Stomach (tissue), 8 donors: ENCODE measurements at regions not wholly inside any gene's neighbourhood (a gene's known extent, or its start where the extent isn't known, plus 50 kb on each side); places are given as distances from the start of the nearest gene placed in this dataset.

ENCODE experiments used
- DNase-seq, 2 donors: peaks; one replicate each; pipeline versions ENCODE4 v3.0.0 to v3.0.0-alpha.2; 2013 to 2019
- H3K27ac ChIP-seq, 5 donors: fragments of 200-600 bp in 4 of 5; sonication (generic) in 4 of 5; one replicate each; pipeline ENCODE4 v1.5.1; 2013 to 2019; ENCODE audit warnings: mild to moderate bottlenecking in 1 of 5, moderate library complexity in 1 of 5
- H3K27me3 ChIP-seq, 3 donors: fragments of 200-600 bp; sonication (generic); one replicate each; pipeline ENCODE4 v1.5.1; 2017 to 2019; ENCODE audit warnings: mixed run types in 1 of 3
- H3K36me3 ChIP-seq, 4 donors: fragments of 200-600 bp; sonication (generic); 1 replicate in 3 of 4; 2 replicates in 1 of 4; pipeline ENCODE4 v1.5.1; 2016 to 2019
- H3K4me1 ChIP-seq, 4 donors: fragments of 200-600 bp; sonication (generic); one replicate each; pipeline ENCODE4 v1.5.1; 2016 to 2019
- H3K4me3 ChIP-seq, 4 donors: fragments of 200-600 bp; sonication (generic) in 3 of 4; one replicate each; pipeline ENCODE4 v1.5.1; 2016 to 2019; ENCODE audit warnings: mild to moderate bottlenecking in 1 of 4
- H3K9me3 ChIP-seq, 4 donors: fragments of 200-600 bp; sonication (generic); one replicate each; pipeline ENCODE4 v1.5.1; 2016 to 2019
- CTCF ChIP-seq, 7 experiments: fragments of 450-650 bp in 4 of 7; fragments of 200-600 bp in 3 of 7; sonication (generic) in 3 of 7; IDR thresholded peaks; one replicate each; pipeline ENCODE4 v1.5.1; 2016 to 2019; ENCODE audit warnings: antibody characterized with exemption in 7 of 7, control low read depth in 2 of 7, mild to moderate bottlenecking in 1 of 7
- EP300 ChIP-seq: sonication (generic); formaldehyde crosslinking; IDR thresholded peaks from one replicate; pipeline ENCODE4 v1.6.1; 2017; ENCODE audit warnings: antibody characterized with exemption
- POLR2A ChIP-seq, 4 donors: fragments of 450-650 bp; IDR thresholded peaks; one replicate each; pipeline ENCODE4 v1.6.1; 2016; ENCODE audit warnings: antibody characterized with exemption in 4 of 4, control low read depth in 2 of 4, mild to moderate bottlenecking in 1 of 4, moderate library complexity in 1 of 4
- POLR2AphosphoS5 ChIP-seq, 3 donors: sonication (generic); formaldehyde crosslinking; IDR thresholded peaks; one replicate each; pipeline ENCODE4 v1.6.1; 2016; ENCODE audit warnings: antibody characterized with exemption in 3 of 3
- WGBS, 5 donors: extraction: QIAGEN DNeasy Blood & Tissue Kit in 3 of 5; methylation state at CpG; one replicate each; pipeline versions ENCODE4 v1.1.5 to v1.1.7; 2013 to 2018; 5-methylcytosine and 5-hydroxymethylcytosine counted together
- intact Hi-C: fragments of 100-400 bp; cut with DNase I; formaldehyde crosslinking; loops from one replicate; pipeline ENCODE4 v1.15.1; 2023; ENCODE audit warnings: low total_unique reads
- donor health status: healthy with polysubstance abuse.
- donor health status: Bipolar disorder and iron deficiency.
- donor health status: healthy.

GRCh38 chr4:130603043-130603442, 1507.1 kb downstream of the C4orf33 start:
- 91 to 94% (median 92%) methylated on average over 3 of the region's 3 CpGs for WGBS, 5 donors

GRCh38 chr4:130608121-130608520, 1512.2 kb downstream of the C4orf33 start:
- no peaks in the 10 kb centered on the region for H3K27me3 ChIP-seq
- TF ChIP-seq EP300 (no peak), POLR2AphosphoS5 (IDR thresholded peaks at IDR 0.05) (no peak), CTCF (IDR thresholded peaks at IDR 0.05) (no peak), POLR2A (IDR thresholded peaks at IDR 0.05) (no peak)
- no peak for DNase-seq
- intact Hi-C loops = no loop called here
- H3K27ac ChIP-seq = no peak overlapping the region
- 86 to 97% (median 91%) methylated on average over 3 of the region's 3 CpGs for WGBS, 5 donors
- H3K9me3 ChIP-seq = no peaks in the 10 kb centered on the region
- peaks cover 0 to 9% (median 3%) of the 10 kb centered on the region in 4 donors for H3K4me1 ChIP-seq
- H3K36me3 ChIP-seq = no peaks in the 10 kb centered on the region
- H3K4me3 ChIP-seq = no peak overlapping the region

More at GRCh38 chr4:130603043-130603442, 1507.1 kb downstream of the C4orf33 start:
- Histone ChIP-seq H3K4me3 (no peak overlapping the region), H3K9me3 (no peaks in the 10 kb centered on the region), H3K27me3 (no peaks in the 10 kb centered on the region), H3K4me1 (peaks cover 0 to 9% (median 3%) of the 10 kb centered on the region in 4 donors), H3K36me3 (no peaks in the 10 kb centered on the region), H3K27ac (no peak overlapping the region)
- intact Hi-C loops = no loop called here
- DNase-seq = no peak
- TF ChIP-seq POLR2A (IDR thresholded peaks at IDR 0.05) = no peak
- no peak for TF ChIP-seq CTCF (IDR thresholded peaks at IDR 0.05)
- TF ChIP-seq EP300 = no peak
- no peak for TF ChIP-seq POLR2AphosphoS5 (IDR thresholded peaks at IDR 0.05)

DNA sequence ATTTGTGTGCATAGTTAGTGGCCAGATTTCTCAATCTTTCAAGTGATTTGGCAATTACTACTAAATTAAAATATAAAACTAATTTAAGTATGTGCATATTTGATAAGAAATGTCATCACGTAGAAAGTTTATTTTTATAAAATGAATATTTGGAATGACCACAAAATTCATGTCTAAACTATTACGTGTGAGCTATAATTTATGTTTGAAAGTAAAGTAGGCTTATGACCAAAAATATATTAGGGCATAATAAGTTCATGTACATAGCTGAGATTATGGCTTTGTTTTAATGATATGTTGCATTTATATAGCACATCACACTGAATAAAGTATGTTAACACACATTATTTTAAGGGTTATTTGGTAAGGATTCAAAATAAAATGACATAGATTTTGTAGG, 1532.6 kb downstream of the C4orf33 start:
- Histone ChIP-seq H3K27me3 (no peaks in the 10 kb centered on the region), H3K27ac (no peak overlapping the region), H3K4me1 (no peaks in the 10 kb centered on the region), H3K36me3 (no peaks in the 10 kb centered on the region), H3K9me3 (peaks cover 0 to 3% (median 0%) of the 10 kb centered on the region in 4 donors), H3K4me3 (no peak overlapping the region)
- DNase-seq = no peak
- WGBS, 5 donors = 74 to 85% (median 80%) methylated on average over 2 of the region's 2 CpGs
- TF ChIP-seq POLR2A (IDR thresholded peaks at IDR 0.05) = no peak
- TF ChIP-seq EP300 = no peak
- TF ChIP-seq POLR2AphosphoS5 (IDR thresholded peaks at IDR 0.05) = no peak
- TF ChIP-seq CTCF (IDR thresholded peaks at IDR 0.05) = no peak
- intact Hi-C loops = no loop called here

DNA sequence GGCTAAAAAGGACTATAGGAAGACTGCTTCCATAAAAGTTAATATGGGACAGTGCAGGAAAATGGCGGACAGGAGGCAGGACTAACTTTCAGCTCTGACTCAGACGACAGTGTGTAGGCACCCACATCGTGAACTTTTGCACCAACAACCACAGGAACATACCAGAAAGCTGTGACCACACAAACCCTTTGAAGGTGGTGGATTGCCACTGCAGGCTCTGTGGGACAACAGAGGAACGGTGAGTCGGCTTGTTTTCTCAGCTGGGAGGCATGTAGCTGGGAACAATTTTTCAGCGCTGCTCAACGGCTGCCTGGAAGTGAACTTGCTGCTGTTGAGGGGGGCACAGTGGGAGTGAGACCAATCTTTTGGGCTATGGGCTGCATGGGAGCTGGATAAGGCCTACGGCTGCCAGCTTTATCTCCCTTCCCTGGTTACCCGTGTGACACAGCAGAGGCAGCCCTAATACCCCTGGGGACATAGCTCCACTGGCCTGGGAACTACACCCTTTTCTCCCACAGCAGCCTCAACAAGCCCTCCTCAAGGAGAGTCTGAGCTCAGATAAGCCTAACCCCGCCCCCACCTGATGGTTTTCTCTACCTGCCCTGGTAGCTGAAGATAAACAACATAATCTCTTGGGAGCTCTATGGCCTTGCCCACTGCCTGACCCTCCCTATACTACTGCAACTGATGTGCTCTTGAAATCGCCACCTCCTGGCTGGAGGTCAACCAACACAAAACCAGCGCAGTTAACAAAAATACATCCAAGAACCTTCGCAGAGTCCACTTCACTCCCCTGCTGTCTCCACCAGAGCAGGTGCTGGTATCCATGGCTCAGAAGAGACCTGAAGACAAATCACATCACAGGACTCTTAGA, 1537.0 kb downstream of the C4orf33 start:
- no peaks in the 10 kb centered on the region for H3K27me3 ChIP-seq
- no peaks in the 10 kb centered on the region for H3K4me1 ChIP-seq
- 84 to 91% (median 85%) methylated on average over 10 to 13 of the region's 13 CpGs for WGBS, 5 donors
- no peak overlapping the region for H3K27ac ChIP-seq
- no peak for DNase-seq
- intact Hi-C loops = no loop called here
- peaks cover 0 to 3% (median 0%) of the 10 kb centered on the region in 4 donors for H3K9me3 ChIP-seq
- H3K4me3 ChIP-seq = no peak overlapping the region
- no peak for TF ChIP-seq POLR2AphosphoS5 (IDR thresholded peaks at IDR 0.05)
- TF ChIP-seq EP300 = no peak
- no peak for TF ChIP-seq POLR2A (IDR thresholded peaks at IDR 0.05)
- TF ChIP-seq CTCF (IDR thresholded peaks at IDR 0.05) = no peak
- H3K36me3 ChIP-seq = no peaks in the 10 kb centered on the region
